ENCODE measurements at regions not wholly inside any gene's neighbourhood (a gene's known extent, or its start where the extent isn't known, plus 50 kb on each side); places are given as distances from the start of the nearest gene placed in this dataset.
"Not testable (repeated sequence)": the region's sequence is repeated elsewhere in the genome, so short reads cannot be mapped to it uniquely, and the experiment has no call there.

GRCh38 chr4:77282305-77282704, 125.3 kb downstream of the CCNG2 start:
- intact Hi-C loops (cut with DNase I) = no loop called here
- Histone ChIP-seq H3K27ac (no peak overlapping the region), H3K27me3 (no peaks in the 10 kb centered on the region), H3K9me3 (no peaks in the 10 kb centered on the region), H3K36me3 (no peaks in the 10 kb centered on the region), H3K4me3 (no peak overlapping the region), H3K4me1 (no peaks in the 10 kb centered on the region)
- TF ChIP-seq CTCF (IDR thresholded peaks at IDR 0.05) (no peak), POLR2A (IDR thresholded peaks at IDR 0.05) (no peak), POLR2AphosphoS5 (IDR thresholded peaks at IDR 0.05; ENCODE audit: insufficient read depth in 1 of 2, low read depth in 1 of 2) (no peak)
- DNase-seq (ENCODE audit: extremely low spot score in 2 of 2) = no peak

DNA sequence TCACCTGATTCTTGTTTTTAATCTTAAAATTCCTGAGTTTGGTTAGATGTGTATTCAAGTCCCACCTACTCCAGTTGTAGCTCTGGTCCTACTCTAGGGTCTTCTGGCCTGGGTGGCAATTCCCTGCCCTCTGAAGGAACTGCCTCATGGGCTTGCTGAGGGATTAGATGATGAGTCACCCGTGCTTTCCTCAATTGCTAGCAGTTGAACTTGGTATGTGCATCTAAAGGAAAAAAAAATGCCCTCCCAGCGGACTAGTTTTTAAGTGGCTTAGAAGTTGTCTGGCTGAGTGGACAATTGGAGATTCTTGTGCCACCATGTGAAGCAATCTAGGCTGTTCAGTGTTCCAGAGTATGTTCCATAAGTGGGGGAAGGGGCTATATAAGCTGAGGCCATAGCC, 127.0 kb downstream of the CCNG2 start:
- Histone ChIP-seq H3K27ac (no peak overlapping the region), H3K36me3 (no peaks in the 10 kb centered on the region), H3K27me3 (no peaks in the 10 kb centered on the region), H3K4me1 (no peaks in the 10 kb centered on the region), H3K9me3 (no peaks in the 10 kb centered on the region), H3K4me3 (no peak overlapping the region)
- TF ChIP-seq POLR2A (IDR thresholded peaks at IDR 0.05) = no peak
- TF ChIP-seq POLR2AphosphoS5 (IDR thresholded peaks at IDR 0.05; ENCODE audit: insufficient read depth in 1 of 2, low read depth in 1 of 2) = no peak
- no peak for TF ChIP-seq CTCF (IDR thresholded peaks at IDR 0.05)
- no peak for DNase-seq (ENCODE audit: extremely low spot score in 2 of 2)
- intact Hi-C loops (cut with DNase I) = no loop called here

- DNase-seq (ENCODE audit: extremely low spot score in 2 of 2) = no peak
- no peak for TF ChIP-seq POLR2A (IDR thresholded peaks at IDR 0.05)
- no peak for TF ChIP-seq CTCF (IDR thresholded peaks at IDR 0.05)
- no peak for TF ChIP-seq POLR2AphosphoS5 (IDR thresholded peaks at IDR 0.05; ENCODE audit: insufficient read depth in 1 of 2, low read depth in 1 of 2)
- intact Hi-C loops (cut with DNase I) = no loop called here
- Histone ChIP-seq H3K36me3 (no peaks in the 10 kb centered on the region), H3K9me3 (no peaks in the 10 kb centered on the region), H3K4me1 (no peaks in the 10 kb centered on the region), H3K27ac (no peak overlapping the region), H3K4me3 (no peak overlapping the region), H3K27me3 (no peaks in the 10 kb centered on the region)
Observed at GRCh38 chr4:77286906-77287305, 129.9 kb downstream of the CCNG2 start.

GRCh38 chr4:77293426-77293825, 136.4 kb downstream of the CCNG2 start:
- no peak for TF ChIP-seq POLR2AphosphoS5 (IDR thresholded peaks at IDR 0.05; ENCODE audit: insufficient read depth in 1 of 2, low read depth in 1 of 2)
- no peak for TF ChIP-seq CTCF (IDR thresholded peaks at IDR 0.05)
- TF ChIP-seq POLR2A (IDR thresholded peaks at IDR 0.05) = no peak
- Histone ChIP-seq H3K27me3 (no peaks in the 10 kb centered on the region), H3K27ac (no peak overlapping the region), H3K4me3 (no peak overlapping the region), H3K9me3 (no peaks in the 10 kb centered on the region), H3K4me1 (no peaks in the 10 kb centered on the region), H3K36me3 (no peaks in the 10 kb centered on the region)
- DNase-seq (ENCODE audit: extremely low spot score in 2 of 2) = no peak
- intact Hi-C loops (cut with DNase I) = no loop called here

GRCh38 chr4:77300996-77301395, 144.0 kb downstream of the CCNG2 start:
- intact Hi-C loops (cut with DNase I); H3K27me3 ChIP-seq: not testable (repeated sequence)

GRCh38 chr4:77305766-77306165, 148.8 kb downstream of the CCNG2 start:
- no peaks in the 10 kb centered on the region for H3K27me3 ChIP-seq
- H3K36me3 ChIP-seq = no peaks in the 10 kb centered on the region
- no peak for DNase-seq (ENCODE audit: extremely low spot score in 2 of 2)
- H3K4me1 ChIP-seq = no peaks in the 10 kb centered on the region
- TF ChIP-seq POLR2A (IDR thresholded peaks at IDR 0.05) = no peak
- no peak for TF ChIP-seq CTCF (IDR thresholded peaks at IDR 0.05)
- TF ChIP-seq POLR2AphosphoS5 (IDR thresholded peaks at IDR 0.05; ENCODE audit: insufficient read depth in 1 of 2, low read depth in 1 of 2) = no peak
- H3K4me3 ChIP-seq = no peak overlapping the region
- no peaks in the 10 kb centered on the region for H3K9me3 ChIP-seq
- intact Hi-C loops (cut with DNase I) = no loop called here
- no peak overlapping the region for H3K27ac ChIP-seq

More at GRCh38 chr4:77300996-77301395, 144.0 kb downstream of the CCNG2 start:
- not testable (repeated sequence) for H3K4me1 ChIP-seq, H3K4me3 ChIP-seq, H3K9me3 ChIP-seq, H3K36me3 ChIP-seq, H3K27ac ChIP-seq
- peak in 1 of 2 donors; percentile 18 for DNase-seq (ENCODE audit: extremely low spot score in 2 of 2)

Data from vagina (tissue), 2 donors.